GM12864 (cell line): ENCODE measurements at regions not wholly inside any gene's neighbourhood (a gene's known extent, or its start where the extent isn't known, plus 50 kb on each side); places are given as distances from the start of the nearest gene placed in this dataset.

ENCODE experiments used
- DNase-seq: peaks from one replicate; pipeline ENCODE4 v3.0.0-alpha.2; 2011; ENCODE audit warnings: low read depth
- H3K4me3 ChIP-seq: 2 replicates; pipeline ENCODE4 v1.5.1; 2011; ENCODE audit warnings: mild to moderate bottlenecking, low read depth, low read length, control low read depth
- TF ChIP-seq, protein P1 (sequence below): IDR thresholded peaks from 2 replicates; pipeline ENCODE4 v1.5.1; 2011; ENCODE audit warnings: low read depth, mild to moderate bottlenecking, moderate library complexity, low read length, control low read depth, inconsistent platforms; ENCODE audit errors: missing control alignments

DNA sequence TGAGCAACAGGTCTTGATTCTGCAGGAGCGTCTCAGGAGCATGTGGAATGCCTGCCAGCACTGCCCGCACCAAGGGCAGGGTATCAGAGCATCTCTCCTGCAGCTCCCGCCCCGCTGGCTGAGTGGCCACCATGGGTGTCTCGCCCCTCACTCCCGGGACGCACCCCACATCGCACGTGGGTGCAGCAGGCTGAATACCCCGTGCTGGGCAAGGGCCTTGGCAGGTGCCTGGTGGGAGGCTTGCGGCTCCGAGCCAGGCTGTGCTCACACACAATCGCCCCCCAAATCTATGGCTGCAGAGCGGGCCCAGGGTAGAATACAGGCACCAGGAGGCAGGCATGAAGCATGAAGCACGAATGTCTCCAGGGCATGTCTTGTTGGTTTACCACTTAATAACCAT lies 103.9 kb upstream of the TMEM132D start:
- TF ChIP-seq, protein P1, sequence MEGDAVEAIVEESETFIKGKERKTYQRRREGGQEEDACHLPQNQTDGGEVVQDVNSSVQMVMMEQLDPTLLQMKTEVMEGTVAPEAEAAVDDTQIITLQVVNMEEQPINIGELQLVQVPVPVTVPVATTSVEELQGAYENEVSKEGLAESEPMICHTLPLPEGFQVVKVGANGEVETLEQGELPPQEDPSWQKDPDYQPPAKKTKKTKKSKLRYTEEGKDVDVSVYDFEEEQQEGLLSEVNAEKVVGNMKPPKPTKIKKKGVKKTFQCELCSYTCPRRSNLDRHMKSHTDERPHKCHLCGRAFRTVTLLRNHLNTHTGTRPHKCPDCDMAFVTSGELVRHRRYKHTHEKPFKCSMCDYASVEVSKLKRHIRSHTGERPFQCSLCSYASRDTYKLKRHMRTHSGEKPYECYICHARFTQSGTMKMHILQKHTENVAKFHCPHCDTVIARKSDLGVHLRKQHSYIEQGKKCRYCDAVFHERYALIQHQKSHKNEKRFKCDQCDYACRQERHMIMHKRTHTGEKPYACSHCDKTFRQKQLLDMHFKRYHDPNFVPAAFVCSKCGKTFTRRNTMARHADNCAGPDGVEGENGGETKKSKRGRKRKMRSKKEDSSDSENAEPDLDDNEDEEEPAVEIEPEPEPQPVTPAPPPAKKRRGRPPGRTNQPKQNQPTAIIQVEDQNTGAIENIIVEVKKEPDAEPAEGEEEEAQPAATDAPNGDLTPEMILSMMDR, result no peak
- DNase-seq, result no peak
- no peak overlapping the region for H3K4me3 ChIP-seq

GRCh38 chr12:130008241-130008640 lies 104.4 kb upstream of the TMEM132D start:
- TF ChIP-seq, protein P1, result no peak

GRCh38 chr12:130009961-130010360 lies 106.1 kb upstream of the TMEM132D start:
- DNase-seq, result no peak
- TF ChIP-seq, protein P1, result no peak
- H3K4me3 ChIP-seq, result no peak overlapping the region

More at GRCh38 chr12:130008241-130008640, 104.4 kb upstream of the TMEM132D start:
- no peak for DNase-seq
- H3K4me3 ChIP-seq, result no peak overlapping the region

- DNase-seq, result no peak
- H3K4me3 ChIP-seq, result no peak overlapping the region
- TF ChIP-seq, protein P1, result no peak
Measured at GRCh38 chr12:130011611-130012385, 108.0 kb upstream of the TMEM132D start.

- no peak overlapping the region for H3K4me3 ChIP-seq
- no peak for DNase-seq
- TF ChIP-seq, protein P1, result peak; percentile 79
Measured at GRCh38 chr12:130013771-130014484, 110.1 kb upstream of the TMEM132D start.

- DNase-seq, result no peak
- no peak overlapping the region for H3K4me3 ChIP-seq
- TF ChIP-seq, protein P1, result no peak
Measured at GRCh38 chr12:130014485-130014807, 110.6 kb upstream of the TMEM132D start.
